ENCODE measurements at regions not wholly inside any gene's neighbourhood (a gene's known extent, or its start where the extent isn't known, plus 50 kb on each side); places are given as distances from the start of the nearest gene placed in this dataset.

GRCh38 chr2:133661392-133661791 is 93.1 kb upstream of the NCKAP5 start:
- TF ChIP-seq CTCF (conservative IDR thresholded peaks at IDR 0.05 in 1 of 2, IDR thresholded peaks at IDR 0.05 in 1 of 2; ENCODE audit: low read depth in 1 of 2, low read length in 2 of 2) (no peak), EZH2 (IDR thresholded peaks at IDR 0.05; ENCODE audit: low read length, missing control alignments) (no peak)
